ENCODE measurements at regions not wholly inside any gene's neighbourhood (a gene's known extent, or its start where the extent isn't known, plus 50 kb on each side); places are given as distances from the start of the nearest gene placed in this dataset.

DNA sequence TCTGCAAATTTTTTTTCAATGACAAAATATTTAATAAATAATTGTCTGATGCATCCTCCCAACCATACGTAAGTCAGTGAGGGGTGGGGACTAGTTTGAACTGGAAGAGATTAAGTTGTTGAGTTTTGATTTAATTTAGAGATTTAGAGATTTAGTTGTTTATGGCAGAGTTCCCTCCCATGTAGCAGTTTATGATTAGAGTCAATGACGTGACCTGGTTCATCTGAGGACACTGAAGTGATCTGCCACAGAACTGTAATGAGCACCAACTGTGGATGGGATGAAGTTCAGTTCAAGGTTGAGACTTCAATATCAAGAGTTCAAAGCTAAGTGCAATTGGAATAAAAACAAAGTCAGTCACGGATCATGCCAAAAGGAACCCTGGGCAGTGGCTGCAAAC lies 609.3 kb downstream of the NOVA1 start:
- DNase-seq (ENCODE audit: low spot score): no peak

- no peak for DNase-seq (ENCODE audit: low spot score)
Observed at GRCh38 chr14:25955772-25956171, 642.1 kb downstream of the NOVA1 start.

GRCh38 chr14:25953532-25954139 lies 644.2 kb downstream of the NOVA1 start:
- no peak for DNase-seq (ENCODE audit: low spot score)

GRCh38 chr14:25945746-25946145 lies 652.1 kb downstream of the NOVA1 start:
- DNase-seq (ENCODE audit: low spot score): no peak

- DNase-seq (ENCODE audit: low spot score): no peak
Observed at GRCh38 chr14:25944020-25944419, 653.8 kb downstream of the NOVA1 start.

- DNase-seq (ENCODE audit: low spot score): no peak
Observed at GRCh38 chr14:25943329-25943728, 654.5 kb downstream of the NOVA1 start.

- no peak for DNase-seq (ENCODE audit: low spot score)
Observed at GRCh38 chr14:25942090-25942489, 655.7 kb downstream of the NOVA1 start.

- DNase-seq (ENCODE audit: low spot score): no peak
Observed at GRCh38 chr14:25933731-25934130, 664.1 kb downstream of the NOVA1 start.

DNA sequence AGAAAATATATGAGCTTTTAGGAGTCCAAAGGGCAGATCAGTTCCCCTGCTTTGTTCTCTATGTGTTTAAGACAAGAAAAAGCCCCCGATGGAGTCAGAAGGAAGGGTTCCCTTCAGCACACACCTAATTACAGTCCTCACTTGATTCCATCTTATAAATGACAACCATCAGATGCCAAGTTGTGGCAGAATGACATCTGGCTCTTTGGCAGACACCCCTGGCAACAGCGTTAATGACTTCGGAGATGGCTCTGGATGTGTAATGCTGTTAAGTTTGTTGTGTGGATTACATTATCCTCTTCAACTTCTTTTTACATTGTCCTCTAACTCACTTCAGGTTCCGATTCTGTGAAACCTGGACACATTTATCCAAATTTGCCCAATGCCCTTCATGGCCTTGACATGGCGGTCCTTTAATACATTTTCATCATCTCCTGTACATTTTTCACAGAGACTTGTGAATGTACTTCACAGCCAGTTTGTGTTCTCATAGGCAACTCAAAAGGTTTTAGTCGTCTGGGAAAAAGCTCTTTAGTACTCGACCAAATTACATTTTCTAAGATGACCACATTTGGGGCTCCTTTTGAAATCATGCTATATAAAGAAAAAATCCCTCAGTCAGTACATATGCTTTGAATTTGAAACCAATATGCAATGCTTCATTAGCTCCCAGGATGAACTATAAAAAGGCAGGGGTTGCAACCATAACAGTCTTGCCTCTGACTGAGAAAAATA lies 667.8 kb downstream of the NOVA1 start:
- DNase-seq (ENCODE audit: low spot score): no peak

DNA sequence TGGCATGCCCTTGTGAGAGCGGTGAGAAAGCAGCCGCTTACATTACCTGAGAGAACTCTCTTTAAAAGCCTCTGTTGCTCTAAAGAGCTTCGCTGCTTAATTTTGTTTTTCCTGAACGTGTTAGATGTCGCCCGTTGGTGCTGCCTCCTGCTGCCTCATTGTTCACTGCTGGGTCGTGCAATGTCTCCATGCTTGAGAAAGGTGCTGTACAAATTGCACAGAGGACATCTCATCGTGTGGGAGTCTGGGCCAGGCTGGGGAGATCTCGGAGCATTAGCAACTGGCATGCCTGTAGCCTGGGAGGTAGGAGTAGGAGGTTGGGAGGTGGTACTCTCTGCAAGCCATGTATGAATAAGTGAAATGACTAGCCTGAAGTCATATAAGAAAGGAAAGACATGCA lies 686.0 kb downstream of the NOVA1 start:
- DNase-seq (ENCODE audit: low spot score): no peak

GRCh38 chr14:25909045-25909747 lies 688.6 kb downstream of the NOVA1 start:
- no peak for DNase-seq (ENCODE audit: low spot score)

- no peak for DNase-seq (ENCODE audit: low spot score)
Observed at GRCh38 chr14:25908277-25909044, 689.4 kb downstream of the NOVA1 start.

GRCh38 chr14:25904446-25904845 lies 693.4 kb downstream of the NOVA1 start:
- DNase-seq (ENCODE audit: low spot score): no peak

DNA sequence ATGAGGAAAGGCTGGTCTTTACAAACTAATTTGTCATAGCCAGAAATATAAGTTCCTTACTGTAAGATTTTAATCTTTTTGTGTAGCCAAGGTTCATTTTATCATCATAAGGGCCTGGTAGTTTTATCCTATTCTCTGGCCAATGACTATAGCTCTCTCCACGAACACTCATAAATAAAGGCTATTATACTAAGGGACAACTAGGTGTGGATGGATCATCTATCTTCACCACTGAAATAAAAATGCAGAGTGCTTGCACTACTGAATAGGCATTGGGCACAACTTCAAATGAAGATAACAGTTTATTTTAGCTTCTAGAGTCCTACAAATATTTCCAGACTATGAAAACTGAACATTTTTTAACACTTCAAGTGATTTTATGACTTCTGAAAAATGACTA lies 698.6 kb downstream of the NOVA1 start:
- DNase-seq (ENCODE audit: low spot score): no peak

DNA sequence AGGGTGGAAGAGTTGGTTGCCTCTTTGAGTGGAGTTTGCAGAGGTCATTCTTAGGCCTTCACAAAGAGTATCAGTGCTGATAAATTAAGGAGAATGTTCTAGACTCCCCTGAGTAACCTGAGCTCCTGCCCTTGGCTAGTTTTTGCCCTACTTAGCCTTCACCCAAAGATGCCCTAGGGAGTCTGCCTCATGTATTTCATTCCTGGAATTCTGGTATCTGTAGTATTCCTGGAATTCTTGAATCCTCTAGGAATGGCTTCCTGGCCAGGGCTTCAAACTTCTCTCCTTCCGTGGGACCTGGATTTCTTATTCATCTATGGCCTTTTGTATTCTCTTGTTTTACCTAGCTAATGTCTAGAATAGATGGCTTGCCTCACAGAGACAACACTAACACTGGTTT lies 701.1 kb downstream of the NOVA1 start:
- no peak for DNase-seq (ENCODE audit: low spot score)

DNA sequence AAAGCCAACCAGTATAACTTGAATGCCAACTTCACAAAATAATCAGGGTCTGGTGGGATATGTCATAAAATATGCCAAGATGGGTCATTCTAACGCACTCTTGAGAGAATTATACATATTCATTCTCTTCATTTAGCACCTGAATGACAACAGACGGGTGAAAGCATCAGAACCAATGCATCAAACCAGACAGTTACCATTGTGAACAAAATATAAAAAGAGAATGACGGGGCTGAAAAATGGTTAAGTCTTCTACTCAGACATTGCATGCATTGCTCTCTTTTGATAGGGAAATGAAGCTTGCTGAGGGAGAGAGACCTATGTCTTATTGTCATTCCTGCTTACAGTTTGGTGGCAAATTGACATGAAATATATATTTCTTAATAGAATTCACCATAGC lies 702.1 kb downstream of the NOVA1 start:
- no peak for DNase-seq (ENCODE audit: low spot score)

- DNase-seq (ENCODE audit: low spot score): no peak
Observed at GRCh38 chr14:25887251-25887878, 710.5 kb downstream of the NOVA1 start.

DNA sequence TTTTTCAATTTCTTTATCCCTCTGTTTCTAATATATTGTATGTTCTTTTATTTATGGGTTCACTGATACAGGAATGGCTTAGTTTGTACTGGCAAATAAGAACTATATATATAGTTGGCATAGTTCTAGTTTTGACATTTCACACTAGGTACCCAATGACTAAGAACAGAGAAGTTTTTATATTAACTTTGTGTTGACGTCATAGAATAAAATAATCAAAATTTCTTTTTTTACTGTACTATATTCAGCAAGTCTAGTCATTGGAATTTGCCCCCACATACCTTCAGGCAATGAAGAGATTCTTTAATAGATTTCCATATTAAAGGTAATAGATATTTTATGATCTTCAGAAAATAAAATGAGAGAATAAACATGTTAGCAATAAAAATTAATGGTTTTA lies 713.2 kb downstream of the NOVA1 start:
- DNase-seq (ENCODE audit: low spot score): no peak

DNA sequence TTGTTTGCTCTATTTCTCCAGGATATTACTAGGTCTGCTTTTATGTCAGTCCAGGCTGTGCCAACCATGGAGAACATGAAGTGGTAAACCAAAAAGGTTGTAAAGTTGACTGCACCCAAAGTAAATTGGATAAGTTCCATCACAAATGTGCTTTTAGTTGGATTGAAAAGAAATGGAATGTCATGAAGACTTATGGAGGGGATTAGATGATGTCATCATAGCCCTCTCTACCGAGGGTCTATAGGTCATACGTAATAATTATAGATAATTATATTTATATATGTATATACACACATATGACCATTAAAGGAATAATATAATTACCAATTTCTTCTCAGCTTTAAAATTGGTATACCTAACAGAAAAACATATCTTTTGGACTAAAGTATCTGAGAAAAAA lies 714.9 kb downstream of the NOVA1 start:
- DNase-seq (ENCODE audit: low spot score): no peak

DNA sequence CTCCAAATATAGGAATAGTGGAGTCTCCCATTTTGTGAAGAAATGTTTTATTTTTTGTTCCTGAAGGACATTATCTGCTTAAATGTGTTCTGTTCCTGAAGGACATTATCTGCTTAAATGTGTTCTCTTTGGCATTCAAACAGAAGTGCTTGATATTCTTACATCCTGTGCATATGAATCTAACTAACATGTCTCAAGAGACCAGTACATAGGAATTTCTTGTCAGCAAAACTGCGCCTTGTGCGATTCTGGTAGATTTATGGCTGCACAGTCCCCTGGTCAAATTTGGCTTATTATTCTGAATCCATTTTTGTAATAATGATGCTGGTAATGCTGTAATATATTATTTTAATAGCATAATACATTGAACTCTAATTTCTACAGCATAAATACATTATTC lies 722.4 kb downstream of the NOVA1 start:
- DNase-seq (ENCODE audit: low spot score): no peak

DNA sequence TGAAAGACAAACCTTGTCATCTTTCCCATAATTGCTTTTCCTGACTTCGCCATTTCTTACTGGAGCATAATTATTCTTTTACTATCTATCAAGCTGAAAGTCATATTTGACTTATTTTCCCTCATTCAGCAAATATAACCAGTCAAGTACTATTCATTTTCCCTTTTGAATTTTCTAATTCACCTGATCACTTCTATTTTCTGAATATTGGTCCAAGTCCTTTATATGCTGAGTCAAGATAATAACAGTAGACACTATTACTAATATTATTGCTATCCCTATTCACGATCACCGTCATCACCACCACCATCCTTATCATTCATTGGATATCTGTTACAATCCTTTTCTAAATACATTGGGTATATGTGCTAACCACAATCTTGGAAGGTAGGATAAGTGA lies 728.0 kb downstream of the NOVA1 start:
- DNase-seq (ENCODE audit: low spot score): no peak

All from A172 (cell line).